Esophagus squamous epithelium (tissue), 5 donors: ENCODE measurements at regions not wholly inside any gene's neighbourhood (a gene's known extent, or its start where the extent isn't known, plus 50 kb on each side); places are given as distances from the start of the nearest gene placed in this dataset.

ENCODE experiments used
- DNase-seq: peaks from one replicate; lab custom pipeline; 2025; lab: John Stamatoyannopoulos, UW
- H3K27ac ChIP-seq, 4 donors: fragments of 200-600 bp; sonication (generic); one replicate each; pipeline ENCODE4 v1.5.1; 2016 to 2019; ENCODE audit warnings: mild to moderate bottlenecking in 1 of 4
- H3K27me3 ChIP-seq, 4 donors: fragments of 200-600 bp; sonication (generic); 1 replicate in 3 of 4; 2 replicates in 1 of 4; pipeline versions ENCODE4 v1.5.1 to v1.6.0; 2017 to 2021; ENCODE audit warnings: antibody characterized with exemption in 1 of 4
- H3K36me3 ChIP-seq, 3 donors: fragments of 200-600 bp; sonication (generic); one replicate each; pipeline ENCODE4 v1.5.1; 2016 to 2019
- H3K4me1 ChIP-seq, 3 donors: fragments of 200-600 bp; sonication (generic); one replicate each; pipeline ENCODE4 v1.5.1; 2017 to 2019
- H3K4me3 ChIP-seq, 4 donors: fragments of 200-600 bp; sonication (generic); 1 replicate in 3 of 4; 2 replicates in 1 of 4; pipeline ENCODE4 v1.5.1; 2016 to 2019; ENCODE audit warnings: mild to moderate bottlenecking in 2 of 4, moderate library complexity in 1 of 4
- H3K9me3 ChIP-seq, 3 donors: fragments of 200-600 bp; sonication (generic); one replicate each; pipeline ENCODE4 v1.5.1; 2016 to 2019
- POLR2A ChIP-seq, 4 donors: fragments of 450-650 bp; IDR thresholded peaks; one replicate each; pipeline ENCODE4 v1.6.1; 2017; ENCODE audit warnings: antibody characterized with exemption in 4 of 4, mild to moderate bottlenecking in 4 of 4, moderate library complexity in 3 of 4
- WGBS, 2 donors: methylation state at CpG; one replicate each; pipeline ENCODE4 v1.1.5; 2018; 5-methylcytosine and 5-hydroxymethylcytosine counted together
- intact Hi-C: fragments of 100-400 bp; cut with DNase I; formaldehyde crosslinking; loops from one replicate; pipeline ENCODE4 v1.15.0; 2022
- TF ChIP-seq, protein P1 (sequence below), 6 experiments: fragments of 450-650 bp in 4 of 6; fragments of 200-600 bp in 2 of 6; sonication (generic) in 2 of 6; IDR thresholded peaks; one replicate each; pipeline ENCODE4 v1.5.1; 2016 to 2019; ENCODE audit warnings: antibody characterized with exemption in 6 of 6, mild to moderate bottlenecking in 4 of 6, moderate library complexity in 4 of 6
- donor health status: DM: yes; HTN: yes; CAD: no.

DNA sequence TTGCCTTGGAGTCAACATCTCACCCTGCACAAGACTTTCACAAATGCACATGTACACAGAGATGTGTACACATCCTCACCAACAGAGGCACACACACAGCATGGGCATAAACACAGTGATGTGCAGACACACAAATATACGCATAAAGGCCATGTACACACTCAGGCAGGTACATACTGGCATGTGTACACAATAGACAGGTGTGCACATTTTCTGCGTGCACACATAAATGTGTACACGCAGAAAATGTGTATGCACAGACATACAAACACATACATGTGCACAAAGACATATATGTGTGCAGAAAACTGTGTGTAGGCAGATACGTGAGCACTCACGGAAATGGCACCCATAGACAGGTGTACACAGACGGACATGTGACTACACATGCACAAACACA lies 85.3 kb upstream of the ZBTB40 start:
- WGBS, 2 donors: 67 to 72% methylated on average over 6 of the region's 6 CpGs
- H3K36me3 ChIP-seq: no peaks in the 10 kb centered on the region

DNA sequence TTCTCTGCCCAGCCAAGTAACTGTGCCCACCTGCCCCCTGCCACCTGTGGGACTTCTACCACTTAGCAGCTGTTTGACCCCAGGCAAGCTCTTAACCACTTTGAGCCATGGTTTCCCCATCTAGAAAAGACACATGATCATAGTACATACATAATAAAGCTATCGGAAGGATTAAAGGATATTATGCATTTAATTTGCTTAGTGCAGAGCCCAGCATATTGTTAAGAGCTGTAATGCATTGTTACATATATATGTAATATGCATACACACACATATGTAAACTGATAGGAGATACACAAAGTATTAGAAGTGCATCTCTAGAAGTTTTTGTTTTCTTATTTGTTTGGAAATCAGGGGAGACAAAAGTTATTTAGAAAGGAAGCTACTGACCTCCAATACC lies 83.5 kb upstream of the ZBTB40 start:
- Histone ChIP-seq H3K4me3 (no peak overlapping the region), H3K27me3 (peaks cover 0 to 70% (median 0%) of the 10 kb centered on the region in 4 donors), H3K36me3 (no peaks in the 10 kb centered on the region), H3K4me1 (no peaks in the 10 kb centered on the region), H3K9me3 (peaks cover 0 to 1% (median 0%) of the 10 kb centered on the region in 3 donors), H3K27ac (no peak overlapping the region)
- TF ChIP-seq POLR2A (IDR thresholded peaks at IDR 0.05): no peak
- TF ChIP-seq, protein P1, sequence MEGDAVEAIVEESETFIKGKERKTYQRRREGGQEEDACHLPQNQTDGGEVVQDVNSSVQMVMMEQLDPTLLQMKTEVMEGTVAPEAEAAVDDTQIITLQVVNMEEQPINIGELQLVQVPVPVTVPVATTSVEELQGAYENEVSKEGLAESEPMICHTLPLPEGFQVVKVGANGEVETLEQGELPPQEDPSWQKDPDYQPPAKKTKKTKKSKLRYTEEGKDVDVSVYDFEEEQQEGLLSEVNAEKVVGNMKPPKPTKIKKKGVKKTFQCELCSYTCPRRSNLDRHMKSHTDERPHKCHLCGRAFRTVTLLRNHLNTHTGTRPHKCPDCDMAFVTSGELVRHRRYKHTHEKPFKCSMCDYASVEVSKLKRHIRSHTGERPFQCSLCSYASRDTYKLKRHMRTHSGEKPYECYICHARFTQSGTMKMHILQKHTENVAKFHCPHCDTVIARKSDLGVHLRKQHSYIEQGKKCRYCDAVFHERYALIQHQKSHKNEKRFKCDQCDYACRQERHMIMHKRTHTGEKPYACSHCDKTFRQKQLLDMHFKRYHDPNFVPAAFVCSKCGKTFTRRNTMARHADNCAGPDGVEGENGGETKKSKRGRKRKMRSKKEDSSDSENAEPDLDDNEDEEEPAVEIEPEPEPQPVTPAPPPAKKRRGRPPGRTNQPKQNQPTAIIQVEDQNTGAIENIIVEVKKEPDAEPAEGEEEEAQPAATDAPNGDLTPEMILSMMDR (IDR thresholded peaks at IDR 0.05): no peak
- intact Hi-C loops: no loop called here
- no peak for DNase-seq
- WGBS, 2 donors: 67 to 73% methylated on average over 1 of the region's 1 CpG

More for the DNA sequence above, 85.3 kb upstream of the ZBTB40 start:
- H3K4me1 ChIP-seq: no peaks in the 10 kb centered on the region
- intact Hi-C loops: loop anchor here (2.0 kb wide), 1 partner anchor 36 kb away; no protein-coding TSS in a partner anchor
- H3K27me3 ChIP-seq: peaks cover 0 to 86% (median 0%) of the 10 kb centered on the region in 4 donors
- H3K9me3 ChIP-seq: no peaks in the 10 kb centered on the region
- H3K27ac ChIP-seq: no peak overlapping the region
- TF ChIP-seq, protein P1 (IDR thresholded peaks at IDR 0.05): no peak
- no peak for TF ChIP-seq POLR2A (IDR thresholded peaks at IDR 0.05)
- H3K4me3 ChIP-seq: no peak overlapping the region
- no peak for DNase-seq

DNA sequence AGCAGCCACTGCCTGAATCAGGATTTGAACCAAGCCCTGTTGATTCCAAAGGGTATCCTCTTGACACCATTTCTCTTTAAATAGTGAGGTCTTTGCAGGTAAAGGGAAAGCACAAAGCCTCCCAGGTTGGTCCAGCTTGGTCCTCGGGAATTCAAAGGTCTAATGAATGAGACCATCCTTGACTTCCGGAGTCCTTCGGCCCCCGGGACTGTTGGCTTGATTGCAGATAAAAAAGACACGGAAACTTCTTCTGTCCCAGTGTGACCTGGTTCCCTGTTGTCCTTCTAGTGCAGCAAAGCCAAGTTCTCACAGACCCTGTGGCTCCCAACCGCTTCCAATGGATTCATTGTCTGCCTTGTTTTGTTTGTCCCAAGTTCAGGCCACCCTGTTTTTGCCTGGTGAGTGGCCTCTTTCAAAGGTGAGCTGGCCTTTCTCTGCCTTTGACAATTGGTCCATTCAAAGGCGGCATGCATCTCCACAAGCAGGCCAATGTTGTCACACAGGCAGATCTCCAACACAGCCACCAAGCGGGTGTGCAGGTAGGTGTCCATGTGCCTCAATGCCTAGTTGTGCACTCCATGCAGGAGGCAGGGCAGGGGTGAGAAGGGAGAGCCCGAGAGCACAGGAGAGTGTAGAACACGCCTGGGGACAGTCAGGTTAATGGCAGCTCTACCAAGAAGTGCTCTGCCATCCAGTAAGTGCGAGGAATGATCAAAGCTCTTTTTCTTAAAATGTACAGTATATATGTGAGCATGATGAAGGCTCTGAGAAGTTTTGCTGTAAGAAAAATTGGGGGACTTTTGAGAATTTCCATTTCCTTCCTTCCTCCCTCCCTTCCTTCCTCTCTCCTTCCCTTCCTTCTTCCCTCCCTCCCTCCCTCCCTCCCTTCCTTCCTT lies 82.1 kb upstream of the ZBTB40 start:
- no peak overlapping the region for H3K27ac ChIP-seq
- peaks cover 0 to 63% (median 0%) of the 10 kb centered on the region in 4 donors for H3K27me3 ChIP-seq
- H3K4me3 ChIP-seq: no peak overlapping the region
- no peaks in the 10 kb centered on the region for H3K36me3 ChIP-seq
- peaks cover 0 to 8% (median 0%) of the 10 kb centered on the region in 3 donors for H3K9me3 ChIP-seq
- no peak for DNase-seq
- no peak for TF ChIP-seq POLR2A (IDR thresholded peaks at IDR 0.05)
- TF ChIP-seq, protein P1 (IDR thresholded peaks at IDR 0.05): no peak
- intact Hi-C loops: no loop called here
- H3K4me1 ChIP-seq: no peaks in the 10 kb centered on the region
- WGBS, 2 donors: 77% methylated on average over 10 of the region's 11 CpGs

DNA sequence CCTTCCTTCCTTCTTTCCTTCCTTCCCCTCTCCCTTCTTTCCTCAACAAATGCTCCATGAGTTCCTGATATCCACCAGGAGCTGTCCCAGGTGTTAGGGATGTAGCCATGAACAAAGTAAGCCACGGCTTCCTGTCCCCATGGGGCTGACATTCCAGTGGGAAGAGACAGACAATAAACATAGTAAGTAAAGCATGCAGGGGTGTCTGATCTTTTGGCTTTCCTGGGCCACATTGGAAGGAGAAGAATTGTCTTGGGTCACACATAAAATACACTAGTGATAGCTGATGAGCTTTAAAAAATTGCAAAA lies 81.5 kb upstream of the ZBTB40 start:
- H3K4me1 ChIP-seq: no peaks in the 10 kb centered on the region
- DNase-seq: no peak
- H3K27me3 ChIP-seq: peaks cover 0 to 61% (median 0%) of the 10 kb centered on the region in 4 donors
- no peak overlapping the region for H3K4me3 ChIP-seq
- no peak overlapping the region for H3K27ac ChIP-seq
- H3K36me3 ChIP-seq: no peaks in the 10 kb centered on the region
- TF ChIP-seq, protein P1 (IDR thresholded peaks at IDR 0.05): no peak
- no peak for TF ChIP-seq POLR2A (IDR thresholded peaks at IDR 0.05)
- 60% methylated on average over 1 of the region's 1 CpG; no CpG with 5 or more reads in 1 of the 2 donors for WGBS, 2 donors
- H3K9me3 ChIP-seq: peaks cover 0 to 8% (median 0%) of the 10 kb centered on the region in 3 donors
- intact Hi-C loops: no loop called here

DNA sequence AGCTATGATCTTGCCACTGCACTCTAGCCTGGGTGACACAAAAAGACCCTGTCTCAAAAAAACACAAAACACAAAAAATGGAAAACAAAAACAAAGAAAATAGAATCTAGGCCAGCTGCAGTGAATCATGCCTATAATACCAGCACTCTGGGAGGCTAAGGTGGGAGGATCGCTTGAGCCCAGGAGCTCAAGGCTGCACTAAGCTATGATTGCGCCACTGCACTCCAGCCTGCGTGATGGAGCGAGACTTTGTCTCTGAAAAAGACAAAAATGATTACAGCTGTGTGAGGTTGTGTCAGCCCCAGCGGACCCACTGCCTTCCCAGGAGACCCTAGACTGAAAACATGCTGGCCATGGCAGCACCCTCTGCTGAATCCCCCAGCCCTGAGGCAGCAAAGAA lies 80.2 kb upstream of the ZBTB40 start:
- Histone ChIP-seq H3K4me1 (no peaks in the 10 kb centered on the region), H3K4me3 (no peak overlapping the region), H3K27ac (no peak overlapping the region), H3K36me3 (no peaks in the 10 kb centered on the region), H3K27me3 (peaks cover 0 to 48% (median 0%) of the 10 kb centered on the region in 4 donors), H3K9me3 (peaks cover 0 to 8% (median 0%) of the 10 kb centered on the region in 3 donors)
- 90 to 94% methylated on average over 4 to 5 of the region's 5 CpGs for WGBS, 2 donors
- DNase-seq: no peak
- TF ChIP-seq POLR2A (IDR thresholded peaks at IDR 0.05): no peak
- TF ChIP-seq, protein P1 (IDR thresholded peaks at IDR 0.05): no peak
- intact Hi-C loops: no loop called here
